H1 (cell line): ENCODE measurements at regions not wholly inside any gene's neighbourhood (a gene's known extent, or its start where the extent isn't known, plus 50 kb on each side); places are given as distances from the start of the nearest gene placed in this dataset.

ENCODE experiments used
- CHD7 ChIP-seq: fragments of 300-600 bp; sonication (generic); IDR thresholded peaks from 2 replicates; pipeline ENCODE4 v1.7.1; 2012; ENCODE audit warnings: low read length, moderate library complexity, mild to moderate bottlenecking, inconsistent platforms; ENCODE audit not compliant: insufficient replicate concordance
- SAP30 ChIP-seq: fragments of 300-600 bp; sonication (generic); IDR thresholded peaks from 2 replicates; pipeline ENCODE4 v1.7.1; 2012; ENCODE audit warnings: low read length, moderate library complexity, mild to moderate bottlenecking, inconsistent platforms; ENCODE audit not compliant: insufficient read depth, insufficient replicate concordance

DNA sequence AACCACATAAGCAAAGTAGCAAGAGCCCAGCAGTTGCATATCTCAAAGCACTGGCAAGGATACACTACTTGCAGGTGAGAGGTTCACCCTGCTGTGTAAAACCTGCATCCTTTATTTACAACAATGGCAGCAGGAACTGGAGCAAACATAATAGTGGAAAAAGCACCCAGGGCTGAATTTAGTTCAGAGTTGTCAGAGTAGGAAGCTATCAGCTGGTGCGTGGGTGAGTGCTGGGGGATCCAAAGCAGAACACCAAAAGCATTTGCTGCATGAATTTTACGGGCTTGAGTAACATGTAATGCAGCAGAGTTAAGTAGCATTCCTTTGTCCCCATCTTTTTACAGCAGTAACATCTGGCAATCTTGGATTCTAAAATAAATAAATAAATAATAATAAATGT is 73.5 kb upstream of the SRD5A2 start (continued):
- no peak for TF ChIP-seq CHD7
- TF ChIP-seq SAP30 = no peak
